IMR-90 (cell line): ENCODE measurements at regions not wholly inside any gene's neighbourhood (a gene's known extent, or its start where the extent isn't known, plus 50 kb on each side); places are given as distances from the start of the nearest gene placed in this dataset.

Source experiments
- ATAC-seq: fragments of 200-7000 bp; cut with Tn5 transposase; 2 replicates; pipeline ENCODE4 v1.9.1; 2020; ENCODE audit warnings: low read depth, mild to moderate bottlenecking, moderate library complexity
- BruUV-seq: library from RNA; stranded (reverse); fragments of 400-500 nt; replicated peaks from 2 replicates; lab custom pipeline; 2021; lab: Mats Ljungman, UMichigan
- CTCF ChIA-PET: fragments of 300-600 bp; formaldehyde crosslinking; extraction: SDS; loops from one replicate; lab custom pipeline; 2021; ENCODE audit warnings: antibody characterized with exemption; lab: Yijun Ruan, JAX
- POLR2A ChIA-PET: fragments of 300-600 bp; sonication (Branson Sonifier 250); formaldehyde crosslinking; loops from one replicate; lab custom pipeline; 2022; ENCODE audit warnings: antibody characterized with exemption; ENCODE audit not compliant: unreplicated experiment; lab: Charles Lee
- DNase-seq: peaks from one replicate; pipeline ENCODE4 v3.0.0; 2013
- H2AFZ ChIP-seq: replicated peaks from 2 replicates; pipeline ENCODE3; 2013; ENCODE audit warnings: low read length, mild to moderate bottlenecking; ENCODE audit not compliant: poor library complexity
- H2AK5ac ChIP-seq: 2 replicates; pipeline ENCODE4 v1.6.1; 2013; ENCODE audit warnings: low read depth, low read length, inconsistent platforms
- H2AK9ac ChIP-seq: replicated peaks from 2 replicates; pipeline ENCODE3; 2013; ENCODE audit warnings: mild to moderate bottlenecking, low read depth, low read length, moderate library complexity; ENCODE audit not compliant: poor library complexity
- H2BK120ac ChIP-seq: 2 replicates; pipeline ENCODE4 v1.6.1; 2013; ENCODE audit warnings: low read depth, low read length, inconsistent platforms
- H2BK15ac ChIP-seq: 3 replicates; pipeline ENCODE4 v1.6.1; 2013; ENCODE audit warnings: low read depth, low read length, inconsistent platforms
- H2BK20ac ChIP-seq: 2 replicates; pipeline ENCODE4 v1.6.1; 2013; ENCODE audit warnings: low read depth, mild to moderate bottlenecking, inconsistent platforms, low read length, moderate library complexity
- H2BK5ac ChIP-seq: 2 replicates; pipeline ENCODE4 v1.6.1; 2013; ENCODE audit warnings: mild to moderate bottlenecking, low read depth, low read length, inconsistent platforms; ENCODE audit not compliant: poor library complexity, severe bottlenecking
- H3K14ac ChIP-seq: replicated peaks from 2 replicates; pipeline ENCODE4 v1.6.1; 2013; ENCODE audit warnings: low read depth, low read length, inconsistent platforms
- H3K18ac ChIP-seq: 2 replicates; pipeline ENCODE4 v1.6.1; 2013; ENCODE audit warnings: low read depth, low read length, control low read depth
- H3K23ac ChIP-seq: 2 replicates; pipeline ENCODE4 v1.6.1; 2013; ENCODE audit warnings: low read depth, low read length, inconsistent platforms
- H3K27ac ChIP-seq: 2 replicates; pipeline ENCODE4 v1.5.1; 2013; ENCODE audit warnings: mild to moderate bottlenecking, control low read depth, low read length; ENCODE audit not compliant: insufficient read depth
- H3K27me3 ChIP-seq: 2 replicates; pipeline ENCODE4 v1.6.1; 2013; ENCODE audit warnings: low read length; ENCODE audit not compliant: control insufficient read depth, insufficient read depth
- H3K36me3 ChIP-seq: 2 replicates; pipeline ENCODE4 v1.6.1; 2013; ENCODE audit warnings: low read length, mixed read lengths; ENCODE audit not compliant: control insufficient read depth, insufficient read depth
- H3K4ac ChIP-seq: 2 replicates; pipeline ENCODE4 v1.6.1; 2013; ENCODE audit warnings: low read depth, low read length, inconsistent platforms
- H3K4me1 ChIP-seq: 2 replicates; pipeline ENCODE4 v1.6.1; 2013; ENCODE audit warnings: low read length, mixed read lengths; ENCODE audit not compliant: control insufficient read depth, insufficient read depth
- H3K4me2 ChIP-seq: 2 replicates; pipeline ENCODE4 v1.6.1; 2013; ENCODE audit warnings: low read depth, mild to moderate bottlenecking, control low read depth, low read length, moderate library complexity
- H3K4me3 ChIP-seq: 2 replicates; pipeline ENCODE4 v1.5.1; 2013; ENCODE audit warnings: low read depth, mild to moderate bottlenecking, control low read depth, low read length, moderate library complexity; ENCODE audit not compliant: insufficient read depth
- H3K56ac ChIP-seq: 2 replicates; pipeline ENCODE4 v1.6.1; 2013; ENCODE audit warnings: low read length, inconsistent platforms; ENCODE audit not compliant: insufficient read depth; ENCODE audit errors: extremely low read depth
- H3K79me1 ChIP-seq, 2 experiments: 2 replicates each; pipeline ENCODE4 v1.6.1; 2013; ENCODE audit warnings: low read length in 2 of 2, inconsistent platforms in 1 of 2, low read depth in 1 of 2
- H3K9ac ChIP-seq: 2 replicates; pipeline ENCODE4 v1.6.1; 2013; ENCODE audit warnings: low read depth, low read length, control low read depth
- H3K9me1 ChIP-seq: 2 replicates; pipeline ENCODE4 v1.6.1; 2013; ENCODE audit warnings: low read length, inconsistent platforms; ENCODE audit not compliant: insufficient read depth
- H3K9me3 ChIP-seq: 2 replicates; pipeline ENCODE4 v1.6.1; 2013; ENCODE audit warnings: low read length; ENCODE audit not compliant: control insufficient read depth, insufficient read depth
- H4K20me1 ChIP-seq: 2 replicates; pipeline ENCODE4 v1.6.1; 2013; ENCODE audit warnings: low read length, inconsistent platforms; ENCODE audit not compliant: insufficient read depth
- H4K5ac ChIP-seq: 2 replicates; pipeline ENCODE4 v1.6.1; 2013; ENCODE audit warnings: mild to moderate bottlenecking, low read depth, low read length, control low read depth
- H4K8ac ChIP-seq, 2 experiments: 2 replicates each; pipeline ENCODE4 v1.6.1; 2013; ENCODE audit warnings: low read depth in 2 of 2, low read length in 2 of 2, control low read depth in 1 of 2, inconsistent platforms in 1 of 2
- H4K91ac ChIP-seq: 2 replicates; pipeline ENCODE4 v1.6.1; 2013; ENCODE audit warnings: low read depth, low read length, inconsistent platforms; ENCODE audit not compliant: insufficient read depth
- CHD1 ChIP-seq: IDR thresholded peaks from 2 replicates; pipeline ENCODE4 v1.6.1; 2012; ENCODE audit warnings: low read depth, low read length, improper control_type of control experiment
- WGBS, 2 experiments: methylation state at CpG; one replicate each; pipeline versions ENCODE4 v1.1.5 to v1.1.7; 2013; ENCODE audit warnings: missing lambda C conversion rate in 2 of 2; ENCODE audit not compliant: insufficient read length in 1 of 2; ENCODE audit errors: extremely low coverage in 2 of 2; 5-methylcytosine and 5-hydroxymethylcytosine counted together
- dilution Hi-C: fragments of 300-500 bp; cut with HindIII; formaldehyde crosslinking; loops from one replicate; pipeline ENCODE4 v1.14.3; 2018; ENCODE audit warnings: low sequenced_read_pairs; ENCODE audit not compliant: unreplicated experiment
- in situ Hi-C: fragments of 300-500 bp; cut with MboI; formaldehyde crosslinking; loops from 3 replicates; pipeline ENCODE4 v1.14.3; 2019; ENCODE audit warnings: low sequenced_read_pairs, inconsistent platforms, mixed read lengths
- intact Hi-C: fragments of 100-400 bp; cut with micrococcal nuclease; formaldehyde crosslinking; loops from 2 replicates; pipeline ENCODE4 v1.10.0; 2022

GRCh38 chr6:15017803-15018202 is 228.1 kb upstream of the JARID2 start:
- no peak overlapping the region for H3K18ac ChIP-seq
- no peak overlapping the region for H3K27ac ChIP-seq
- no peaks in the 10 kb centered on the region for H4K20me1 ChIP-seq
- ChIA-PET POLR2A (no interaction called here), CTCF (no interaction called here)
- no peak overlapping the region for H4K8ac ChIP-seq
- in situ Hi-C loops (no loop called here), dilution Hi-C loops (no loop called here), intact Hi-C loops (loop anchor here (5.0 kb wide), 1 partner anchor 431 kb away; no protein-coding TSS in a partner anchor)
- no peak overlapping the region for H2BK5ac ChIP-seq
- H3K4me1 ChIP-seq = peaks cover 2% of the 10 kb centered on the region; the same call in 1 of the 2 replicates
- DNase-seq (no peak), ATAC-seq (no peak)
- H4K91ac ChIP-seq = no peak overlapping the region
- H4K5ac ChIP-seq = no peak overlapping the region
- no peak for TF ChIP-seq CHD1
- H3K9me1 ChIP-seq = 0 out of 2 replicates have a peak, but pooled peaks cover 3% of the 10 kb centered on the region
- WGBS, 2 experiments = 100% methylated on average over 5 of the region's 9 CpGs; no CpG with 5 or more reads in 1 of the 2 experiments
- no TSS peak for BruUV-seq
- H3K9me3 ChIP-seq = peaks cover 2% of the 10 kb centered on the region
- no peak overlapping the region for H3K14ac ChIP-seq
- no peak overlapping the region for H3K56ac ChIP-seq
- no peak overlapping the region for H2AFZ ChIP-seq
- no peak overlapping the region for H3K4me2 ChIP-seq
- no peak overlapping the region for H3K9ac ChIP-seq
- H3K23ac ChIP-seq = no peak overlapping the region
- H2BK120ac ChIP-seq = no peak overlapping the region
- H3K36me3 ChIP-seq = no peaks in the 10 kb centered on the region
- H3K4me3 ChIP-seq = no peak overlapping the region
- no peak overlapping the region for H2BK20ac ChIP-seq
- H3K79me1 ChIP-seq = no peaks in the 10 kb centered on the region
- H3K27me3 ChIP-seq = peaks cover 4% of the 10 kb centered on the region; the same call in 1 of the 2 replicates
- H3K4ac ChIP-seq = no peak overlapping the region
- no peak overlapping the region for H2AK5ac ChIP-seq
- no peak overlapping the region for H2BK15ac ChIP-seq
- H2AK9ac ChIP-seq = no peak overlapping the region
